IMR-90 (cell line): ENCODE measurements at regions not wholly inside any gene's neighbourhood (a gene's known extent, or its start where the extent isn't known, plus 50 kb on each side); places are given as distances from the start of the nearest gene placed in this dataset.

Source experiments
- BHLHE40 ChIP-seq: fragments of 150-350 bp; IDR thresholded peaks from 2 replicates; pipeline ENCODE4 v1.6.1; 2016; ENCODE audit warnings: mild to moderate bottlenecking, low read depth, low read length
- CEBPB ChIP-seq: IDR thresholded peaks from 2 replicates; pipeline ENCODE4 v1.6.1; 2012; ENCODE audit warnings: low read depth, low read length, improper control_type of control experiment
- CTCF ChIP-seq: conservative IDR thresholded peaks from 2 replicates; pipeline ENCODE4 v1.5.1; 2012; ENCODE audit warnings: mild to moderate bottlenecking, low read depth, low read length, improper control_type of control experiment
- ELK1 ChIP-seq: fragments of 150-350 bp; IDR thresholded peaks from 2 replicates; pipeline ENCODE4 v1.6.1; 2016; ENCODE audit warnings: low read depth, mild to moderate bottlenecking, low read length, moderate library complexity, borderline replicate concordance
- MAFK ChIP-seq: IDR thresholded peaks from 2 replicates; pipeline ENCODE4 v1.6.1; 2012; ENCODE audit warnings: low read depth, low read length, improper control_type of control experiment
- MAZ ChIP-seq: IDR thresholded peaks from 2 replicates; pipeline ENCODE4 v1.6.1; 2012; ENCODE audit warnings: low read depth, mild to moderate bottlenecking, low read length, improper control_type of control experiment, moderate library complexity, borderline replicate concordance
- MXI1 ChIP-seq: IDR thresholded peaks from 2 replicates; pipeline ENCODE4 v1.6.1; 2012; ENCODE audit warnings: low read depth, mild to moderate bottlenecking, low read length, moderate library complexity, borderline replicate concordance
- POLR2A ChIP-seq: IDR thresholded peaks from 2 replicates; pipeline ENCODE4 v1.6.1; 2012; ENCODE audit warnings: mild to moderate bottlenecking, low read depth, low read length
- RAD21 ChIP-seq: IDR thresholded peaks from 2 replicates; pipeline ENCODE4 v1.6.1; 2012; ENCODE audit warnings: low read length, improper control_type of control experiment
- RCOR1 ChIP-seq: IDR thresholded peaks from 2 replicates; pipeline ENCODE4 v1.6.1; 2012; ENCODE audit warnings: mild to moderate bottlenecking, low read length, improper control_type of control experiment; ENCODE audit not compliant: insufficient replicate concordance
- RFX5 ChIP-seq: IDR thresholded peaks from 2 replicates; pipeline ENCODE4 v1.8.0; 2012; ENCODE audit warnings: low read depth, mild to moderate bottlenecking, low read length, moderate library complexity
- SMC3 ChIP-seq: fragments of 150-350 bp; IDR thresholded peaks from 2 replicates; pipeline ENCODE4 v1.6.1; 2016; ENCODE audit warnings: low read depth, mild to moderate bottlenecking, antibody characterized with exemption, low read length, moderate library complexity
- USF2 ChIP-seq: fragments of 150-350 bp; IDR thresholded peaks from 2 replicates; pipeline ENCODE4 v1.6.1; 2017; ENCODE audit warnings: mild to moderate bottlenecking, antibody characterized with exemption, low read length, low read depth

- no peak for TF ChIP-seq POLR2A
- TF ChIP-seq RFX5, result no peak
- TF ChIP-seq CTCF, result no peak
- TF ChIP-seq ELK1, result no peak
- no peak for TF ChIP-seq USF2
- TF ChIP-seq MAFK, result no peak
- no peak for TF ChIP-seq SMC3
- no peak for TF ChIP-seq MXI1
- TF ChIP-seq BHLHE40, result no peak
- no peak for TF ChIP-seq RCOR1
- TF ChIP-seq CEBPB, result no peak
- no peak for TF ChIP-seq RAD21
- no peak for TF ChIP-seq MAZ
Observed at GRCh38 chr3:34504775-34505174, 706.3 kb downstream of the PDCD6IP start.
